Astrocyte (in vitro differentiated cells and primary cell): ENCODE measurements at regions not wholly inside any gene's neighbourhood (a gene's known extent, or its start where the extent isn't known, plus 50 kb on each side); places are given as distances from the start of the nearest gene placed in this dataset.

Experiments used
- CTCF ChIP-seq: IDR thresholded peaks from 2 replicates; pipeline ENCODE4 v1.5.1; 2011; ENCODE audit warnings: low read depth, mild to moderate bottlenecking, inconsistent platforms, low read length, moderate library complexity; ENCODE audit not compliant: insufficient read depth
- EZH2 ChIP-seq: IDR thresholded peaks from 2 replicates; pipeline ENCODE4 v1.6.1; 2012; ENCODE audit warnings: mild to moderate bottlenecking, low read length, inconsistent platforms; ENCODE audit not compliant: insufficient read depth

- TF ChIP-seq CTCF (no peak), EZH2 (no peak)
Measured at GRCh38 chr16:6656760-6657159, 675.9 kb upstream of the RBFOX1 start.
